H54 (cell line): ENCODE measurements at regions not wholly inside any gene's neighbourhood (a gene's known extent, or its start where the extent isn't known, plus 50 kb on each side); places are given as distances from the start of the nearest gene placed in this dataset.
A peak's percentile ranks its signal among the peaks of the same experiment; 100 is the strongest.
"Not testable (repeated sequence)": the region's sequence is repeated elsewhere in the genome, so short reads cannot be mapped to it uniquely, and the experiment has no call there.

Source experiments
- DNase-seq: peaks from one replicate; pipeline ENCODE4 v3.0.0; 2011; ENCODE audit warnings: low spot score, mixed read lengths; ENCODE audit not compliant: insufficient read length
- FAIRE-seq: peaks from 3 replicates; lab custom pipeline; 2011; peaks lifted over from hg19 to GRCh38; lab: Jason Lieb, UNC
- POLR2A ChIP-seq: IDR thresholded peaks from 2 replicates; pipeline ENCODE4 v1.6.1; 2011; ENCODE audit warnings: low read depth, mild to moderate bottlenecking, low read length

- TF ChIP-seq POLR2A: no peak
- FAIRE-seq (no peak), DNase-seq (no peak)
These were observed 87.6 kb downstream of the CARTPT start for GRCh38 chr5:71806711-71807110.

GRCh38 chr5:71807909-71808308 is 88.8 kb downstream of the CARTPT start:
- no peak for DNase-seq
- no peak for FAIRE-seq
- TF ChIP-seq POLR2A: no peak

GRCh38 chr5:71809446-71809845 is 90.4 kb downstream of the CARTPT start:
- FAIRE-seq (no peak), DNase-seq (no peak)

GRCh38 chr5:71810023-71810422 is 90.9 kb downstream of the CARTPT start:
- no peak for TF ChIP-seq POLR2A
- FAIRE-seq (no peak), DNase-seq (no peak)

More at GRCh38 chr5:71809446-71809845, 90.4 kb downstream of the CARTPT start:
- no peak for TF ChIP-seq POLR2A

GRCh38 chr5:71810471-71811195 is 91.6 kb downstream of the CARTPT start:
- no peak for DNase-seq
- no peak for FAIRE-seq
- no peak for TF ChIP-seq POLR2A

GRCh38 chr5:71811779-71812178 is 92.7 kb downstream of the CARTPT start:
- FAIRE-seq: no peak
- no peak for TF ChIP-seq POLR2A

GRCh38 chr5:71816307-71816706 is 97.2 kb downstream of the CARTPT start:
- FAIRE-seq: no peak
- TF ChIP-seq POLR2A: no peak

More at GRCh38 chr5:71811779-71812178, 92.7 kb downstream of the CARTPT start:
- no peak for DNase-seq

GRCh38 chr5:71817891-71818290 is 98.8 kb downstream of the CARTPT start:
- no peak for TF ChIP-seq POLR2A
- FAIRE-seq (no peak), DNase-seq (no peak)

More at GRCh38 chr5:71816307-71816706, 97.2 kb downstream of the CARTPT start:
- no peak for DNase-seq

- FAIRE-seq: no peak
- TF ChIP-seq POLR2A: no peak
- DNase-seq: no peak
These were observed 102.0 kb downstream of the CARTPT start for GRCh38 chr5:71821029-71821428.

GRCh38 chr5:71822065-71822464 is 103.0 kb downstream of the CARTPT start:
- FAIRE-seq, DNase-seq: not testable (repeated sequence)

GRCh38 chr5:71825992-71826391 is 106.9 kb downstream of the CARTPT start:
- TF ChIP-seq POLR2A: no peak
- FAIRE-seq: no peak
- no peak for DNase-seq

- FAIRE-seq (no peak), DNase-seq (no peak)
- no peak for TF ChIP-seq POLR2A
These were observed 109.4 kb downstream of the CARTPT start for GRCh38 chr5:71828291-71829040.

- DNase-seq (no peak), FAIRE-seq (no peak)
- TF ChIP-seq POLR2A: no peak
These were observed 110.1 kb downstream of the CARTPT start for GRCh38 chr5:71829206-71829605.

- TF ChIP-seq POLR2A: no peak
- peak; percentile 81 for FAIRE-seq
These were observed 111.8 kb downstream of the CARTPT start for GRCh38 chr5:71830681-71831539.

More at GRCh38 chr5:71830681-71831539, 111.8 kb downstream of the CARTPT start:
- peak; percentile 47 for DNase-seq
